ENCODE measurements at regions not wholly inside any gene's neighbourhood (a gene's known extent, or its start where the extent isn't known, plus 50 kb on each side); places are given as distances from the start of the nearest gene placed in this dataset.

DNA sequence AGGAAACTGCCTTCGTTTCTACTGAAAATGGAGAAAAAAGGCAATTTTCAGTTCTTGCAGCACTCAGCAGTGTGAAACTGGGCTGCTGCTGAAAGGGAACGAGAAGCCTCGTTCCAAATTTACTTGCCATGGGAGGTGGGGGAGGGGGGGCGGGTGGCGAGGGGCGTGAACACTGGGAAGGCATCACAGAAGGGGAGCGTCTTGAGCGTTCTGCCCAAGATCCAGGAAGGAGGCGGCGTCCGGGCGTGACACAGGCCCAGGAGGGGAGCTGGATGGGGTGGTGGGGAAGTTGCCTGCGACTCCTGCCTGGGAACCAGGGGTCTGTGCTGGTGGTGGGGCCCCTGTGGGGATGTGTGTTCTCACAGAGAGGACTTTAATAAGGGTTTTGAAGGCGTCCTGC, 213.5 kb downstream of the CTTN start:
- intact Hi-C loops (cut with micrococcal nuclease; ENCODE audit: unreplicated experiment), result no loop called here
- ChIA-PET CTCF (no interaction called here), POLR2A (ENCODE audit: low non-redundant PET) (no interaction called here)
- Histone ChIP-seq H3K9me3 (ENCODE audit: low read depth, low read length, poor library complexity, severe bottlenecking) (no peaks in the 10 kb centered on the region), H3K4me1 (ENCODE audit: insufficient read depth, low read length, poor library complexity, severe bottlenecking) (peaks cover 22% of the 10 kb centered on the region), H3K4me3 (ENCODE audit: low read depth, low read length, poor library complexity, severe bottlenecking) (no peak overlapping the region), H3K27me3 (replicated peaks; ENCODE audit: insufficient read depth, low read depth, low read length, poor library complexity) (no peaks in the 10 kb centered on the region), H3K27ac (ENCODE audit: low read depth, low read length, poor library complexity, severe bottlenecking) (no peak overlapping the region), H3K36me3 (ENCODE audit: insufficient read depth, low read length, poor library complexity, severe bottlenecking) (no peaks in the 10 kb centered on the region)
- no peak for DNase-seq (ENCODE audit: low spot score)
- no TSS peak for BruUV-seq (replicated peaks)
- TF ChIP-seq EZH2 (IDR thresholded peaks at IDR 0.05; ENCODE audit: borderline replicate concordance, low read depth, low read length, poor library complexity, severe bottlenecking) (no peak), CTCF (conservative IDR thresholded peaks at IDR 0.05; ENCODE audit: low read depth, low read length) (no peak)

DNA sequence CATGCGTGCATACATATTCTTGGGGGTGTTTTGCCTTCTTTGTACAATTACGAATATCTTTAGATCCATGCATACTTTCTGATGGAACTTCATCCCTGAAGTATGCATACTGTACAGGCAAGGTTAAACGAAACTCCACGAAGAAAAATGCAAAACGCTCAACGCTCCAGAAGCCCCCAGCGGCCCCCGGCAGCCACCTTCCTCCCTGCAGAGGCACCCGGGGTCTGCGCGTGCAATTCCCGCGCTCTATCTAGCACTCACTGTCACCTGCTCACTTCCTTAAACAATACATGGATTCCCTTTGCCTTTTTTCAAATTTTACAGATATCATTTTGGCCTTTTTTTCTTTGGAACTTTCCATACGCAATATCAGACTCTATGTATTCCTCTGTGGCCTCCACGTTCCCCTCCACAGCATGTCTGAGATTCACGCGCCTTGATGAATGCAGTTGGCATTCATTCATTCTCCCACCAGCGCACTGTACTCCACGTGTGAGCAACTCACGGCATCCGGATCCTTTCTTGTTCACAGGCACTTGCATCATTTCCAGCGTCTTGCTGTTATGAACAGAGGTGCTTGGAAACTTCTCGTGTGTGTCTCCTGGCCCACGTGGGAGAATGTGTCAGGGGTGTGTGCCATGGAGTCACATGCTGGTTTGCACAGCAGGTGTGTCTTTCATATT, 214.3 kb downstream of the CTTN start:
- intact Hi-C loops (cut with micrococcal nuclease; ENCODE audit: unreplicated experiment), result no loop called here
- CTCF ChIA-PET, result no interaction called here
- BruUV-seq (replicated peaks), result no TSS peak

DNA sequence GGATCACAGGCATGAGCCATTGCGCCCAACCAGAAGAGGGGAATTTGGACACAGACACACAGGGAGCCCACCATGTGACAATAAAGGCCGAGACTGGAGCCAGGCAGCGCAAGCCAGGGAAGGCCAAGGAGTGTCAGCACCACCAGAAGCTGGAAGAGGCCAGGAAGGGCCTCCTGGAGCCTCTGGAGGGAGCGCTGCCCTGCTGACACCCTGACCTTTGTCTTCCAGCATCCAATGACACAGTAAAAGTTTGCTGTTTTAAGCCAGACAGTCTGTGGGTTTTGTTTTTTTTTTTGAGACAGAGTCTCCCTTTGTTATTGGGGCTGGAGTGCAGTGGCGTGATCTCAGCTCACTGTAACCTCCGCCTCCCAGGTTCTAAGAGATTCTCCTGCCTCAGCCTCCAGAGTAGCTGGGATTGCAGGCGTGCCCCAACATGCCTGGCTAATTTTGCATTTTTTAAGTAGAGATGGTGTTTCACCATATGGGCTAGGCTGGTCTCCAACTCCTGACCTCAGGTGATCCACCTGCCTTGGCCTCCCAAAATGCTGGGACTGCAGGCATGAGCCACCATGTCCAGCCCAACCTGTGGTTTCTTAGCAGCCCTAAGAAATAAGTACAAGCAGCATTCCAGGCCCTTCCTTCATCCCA, 215.8 kb downstream of the CTTN start:
- CTCF ChIA-PET, result no interaction called here

More for the DNA sequence above, 214.3 kb downstream of the CTTN start:
- DNase-seq (ENCODE audit: low spot score), result no peak
- no peak for TF ChIP-seq EZH2 (IDR thresholded peaks at IDR 0.05; ENCODE audit: borderline replicate concordance, low read depth, low read length, poor library complexity, severe bottlenecking)
- no peak for TF ChIP-seq CTCF (conservative IDR thresholded peaks at IDR 0.05; ENCODE audit: low read depth, low read length)
- Histone ChIP-seq H3K9me3 (ENCODE audit: low read depth, low read length, poor library complexity, severe bottlenecking) (no peaks in the 10 kb centered on the region), H3K27ac (ENCODE audit: low read depth, low read length, poor library complexity, severe bottlenecking) (no peak overlapping the region), H3K36me3 (ENCODE audit: insufficient read depth, low read length, poor library complexity, severe bottlenecking) (no peaks in the 10 kb centered on the region), H3K4me1 (ENCODE audit: insufficient read depth, low read length, poor library complexity, severe bottlenecking) (peaks cover 22% of the 10 kb centered on the region), H3K27me3 (replicated peaks; ENCODE audit: insufficient read depth, low read depth, low read length, poor library complexity) (no peaks in the 10 kb centered on the region), H3K4me3 (ENCODE audit: low read depth, low read length, poor library complexity, severe bottlenecking) (no peak overlapping the region)
- POLR2A ChIA-PET (ENCODE audit: low non-redundant PET), result no interaction called here

More for the DNA sequence above, 215.8 kb downstream of the CTTN start:
- Histone ChIP-seq H3K4me3 (ENCODE audit: low read depth, low read length, poor library complexity, severe bottlenecking) (no peak overlapping the region), H3K27me3 (replicated peaks; ENCODE audit: insufficient read depth, low read depth, low read length, poor library complexity) (no peaks in the 10 kb centered on the region), H3K4me1 (ENCODE audit: insufficient read depth, low read length, poor library complexity, severe bottlenecking) (peaks cover 22% of the 10 kb centered on the region), H3K9me3 (ENCODE audit: low read depth, low read length, poor library complexity, severe bottlenecking) (no peaks in the 10 kb centered on the region), H3K36me3 (ENCODE audit: insufficient read depth, low read length, poor library complexity, severe bottlenecking) (no peaks in the 10 kb centered on the region), H3K27ac (ENCODE audit: low read depth, low read length, poor library complexity, severe bottlenecking) (no peak overlapping the region)
- DNase-seq (ENCODE audit: low spot score), result no peak
- POLR2A ChIA-PET (ENCODE audit: low non-redundant PET), result no interaction called here
- intact Hi-C loops (cut with micrococcal nuclease; ENCODE audit: unreplicated experiment), result no loop called here
- TF ChIP-seq EZH2 (IDR thresholded peaks at IDR 0.05; ENCODE audit: borderline replicate concordance, low read depth, low read length, poor library complexity, severe bottlenecking) (no peak), CTCF (conservative IDR thresholded peaks at IDR 0.05; ENCODE audit: low read depth, low read length) (no peak)
- no TSS peak for BruUV-seq (replicated peaks)

Data from A673 (cell line).